Stimulated activated CD4-positive, alpha-beta T cell treated with anti-CD3 and anti-CD28 coated beads, TNF-alpha, amount 100 ng/mL, for 24 hours (primary cell): ENCODE measurements at regions not wholly inside any gene's neighbourhood (a gene's known extent, or its start where the extent isn't known, plus 50 kb on each side); places are given as distances from the start of the nearest gene placed in this dataset.
"Not testable (repeated sequence)": the region's sequence is repeated elsewhere in the genome, so short reads cannot be mapped to it uniquely, and the experiment has no call there.

Experiments
- DNase-seq, 3 experiments: peaks; one replicate each; pipeline ENCODE4 v3.0.0-alpha.2; 2020; ENCODE audit warnings: low read depth in 3 of 3

DNA sequence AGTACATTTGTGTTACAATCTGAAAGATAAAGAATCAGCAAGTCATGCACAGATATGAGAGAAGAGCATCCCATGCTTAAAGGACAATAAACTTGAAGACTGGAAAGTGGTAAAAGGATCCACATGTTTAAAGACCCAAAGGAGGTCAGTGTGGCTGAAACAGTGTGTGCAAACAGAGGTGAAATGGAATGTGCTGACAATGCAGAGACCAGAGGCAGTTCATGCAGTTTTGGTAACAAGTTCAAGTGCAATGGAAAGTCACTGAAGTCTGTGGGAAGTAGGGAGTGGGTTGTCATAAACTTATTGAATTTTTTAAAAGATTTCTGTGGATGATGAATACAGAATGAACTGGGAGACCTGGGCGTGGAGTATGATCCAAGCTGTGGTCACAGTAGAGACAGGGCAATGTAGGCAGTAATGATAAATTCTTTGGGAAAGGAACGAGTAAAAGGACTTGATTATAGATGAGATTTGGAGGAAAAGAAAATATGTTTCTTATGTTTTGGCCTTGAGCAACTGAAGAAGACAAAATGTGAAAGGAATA is 408.0 kb downstream of the HGF start:
- DNase-seq = no peak

- no peak for DNase-seq
These were observed 413.9 kb downstream of the HGF start for GRCh38 chr7:81355911-81356310.

- DNase-seq = no peak
These were observed 420.8 kb downstream of the HGF start for GRCh38 chr7:81349044-81349443.

DNA sequence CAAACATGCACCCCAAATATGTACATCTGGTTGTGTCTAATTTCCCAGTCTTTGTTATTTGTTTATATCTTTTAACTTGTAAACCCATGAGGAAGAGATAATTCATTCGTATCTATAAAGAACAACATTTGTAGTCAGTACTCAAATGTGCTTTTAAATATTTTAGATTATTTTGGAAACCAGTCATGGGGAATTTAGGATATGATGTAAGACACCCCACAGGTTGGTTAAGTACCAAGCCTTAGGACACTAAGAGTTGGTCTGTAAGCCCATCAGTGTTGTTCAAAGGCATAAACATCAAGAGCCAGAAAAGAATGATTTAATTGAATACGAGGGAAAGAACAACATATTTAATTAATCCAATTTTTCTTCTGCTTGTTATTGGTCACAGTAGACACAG is 421.1 kb upstream of the SEMA3C start:
- DNase-seq = no peak

DNA sequence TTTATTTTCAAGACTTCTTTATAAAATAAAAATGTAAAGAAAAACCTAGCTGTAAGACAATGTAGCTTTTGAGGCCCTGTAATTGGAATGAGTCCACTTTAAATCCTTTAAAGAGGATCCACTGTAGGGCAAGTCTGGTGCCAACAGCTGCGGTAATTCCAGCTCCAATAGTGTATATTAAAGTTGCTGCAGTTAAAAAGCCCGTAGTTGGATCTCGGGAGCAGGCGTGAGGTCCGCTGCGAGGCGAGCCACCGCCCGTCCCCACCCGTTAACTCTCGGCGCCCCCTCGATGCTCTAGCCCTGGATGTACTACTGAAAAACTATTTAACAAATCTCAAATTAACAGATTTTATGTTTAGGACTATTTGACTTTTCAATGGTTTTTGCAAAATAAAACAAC is 414.7 kb upstream of the SEMA3C start:
- no peak for DNase-seq

DNA sequence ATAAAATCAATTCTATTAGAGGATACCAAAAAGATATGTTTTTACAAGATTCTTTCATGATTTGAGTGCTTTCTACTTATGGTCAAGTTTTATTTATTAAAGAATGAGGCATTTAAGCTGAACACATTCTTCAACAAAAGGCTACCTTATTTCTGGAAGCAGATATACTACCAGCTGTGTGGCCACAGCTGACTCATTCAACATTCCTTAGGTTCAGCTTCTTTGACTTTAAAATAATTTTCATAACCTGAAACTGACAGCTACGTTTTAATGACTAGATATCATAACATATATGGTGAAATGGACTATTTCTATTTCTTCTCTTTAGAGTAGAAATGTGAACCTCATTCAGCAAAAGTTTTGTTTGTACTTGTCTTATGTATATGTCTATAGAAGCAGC is 414.2 kb upstream of the SEMA3C start:
- no peak for DNase-seq

- DNase-seq = no peak
These were observed 412.5 kb upstream of the SEMA3C start for GRCh38 chr7:81331061-81332018.

GRCh38 chr7:81330108-81330507 is 411.3 kb upstream of the SEMA3C start:
- DNase-seq = no peak

DNA sequence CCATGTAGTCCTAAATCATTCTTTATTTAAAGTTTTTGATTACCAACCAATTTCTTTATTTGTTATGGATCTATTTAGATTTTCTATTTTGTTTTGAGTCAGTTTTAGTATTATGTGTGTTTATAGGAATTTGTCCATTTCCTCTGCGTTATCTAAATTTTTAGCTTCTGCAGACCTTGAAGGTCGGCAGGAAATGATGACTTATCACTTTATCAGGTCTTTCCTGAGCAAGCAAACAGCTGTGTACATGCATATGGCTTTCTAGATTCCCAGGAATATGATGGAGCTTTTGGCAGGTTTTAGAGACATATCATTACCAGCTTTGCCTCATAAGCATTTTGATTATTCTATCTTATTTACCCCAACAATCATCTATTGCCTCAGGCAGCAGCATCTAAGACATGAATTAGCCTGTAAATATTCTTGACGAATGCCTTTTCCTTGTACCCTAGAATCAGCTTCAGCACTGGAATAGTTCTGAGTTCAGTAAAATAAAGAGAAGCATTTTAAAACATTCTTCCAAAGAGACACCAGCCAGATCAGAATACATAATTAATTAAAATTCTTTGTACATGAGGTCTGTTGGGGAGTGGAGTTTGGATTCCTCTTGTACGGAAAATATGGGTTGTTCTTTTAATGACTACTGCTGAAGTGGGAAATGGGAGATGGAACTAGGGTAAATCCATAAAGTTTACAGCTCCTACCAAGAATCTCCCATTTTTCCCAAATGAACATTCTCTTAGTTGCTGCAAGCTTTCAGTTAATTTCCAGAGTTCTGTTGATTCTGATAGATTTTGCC is 408.8 kb upstream of the SEMA3C start:
- DNase-seq = no peak

- no peak for DNase-seq
These were observed 403.1 kb upstream of the SEMA3C start for GRCh38 chr7:81321949-81322348.

DNA sequence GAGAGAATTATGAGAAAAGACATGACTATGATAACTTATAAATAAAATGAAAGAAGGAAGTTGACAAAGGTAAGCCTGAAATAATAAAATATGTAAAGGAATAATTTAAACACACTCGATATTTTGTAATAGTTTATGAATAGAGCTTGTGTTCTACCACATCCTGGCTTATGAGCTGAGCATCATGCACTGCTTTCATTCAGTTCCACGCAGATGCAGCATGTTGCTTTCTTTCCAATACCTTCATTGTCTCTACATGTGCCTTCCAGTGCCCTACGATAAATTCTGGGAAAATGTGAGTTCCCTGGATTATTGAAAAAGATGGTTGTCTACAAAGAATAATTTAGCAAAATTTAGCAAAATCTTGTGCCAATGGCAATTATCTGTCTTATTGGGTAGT is 398.9 kb upstream of the SEMA3C start:
- DNase-seq = no peak

DNA sequence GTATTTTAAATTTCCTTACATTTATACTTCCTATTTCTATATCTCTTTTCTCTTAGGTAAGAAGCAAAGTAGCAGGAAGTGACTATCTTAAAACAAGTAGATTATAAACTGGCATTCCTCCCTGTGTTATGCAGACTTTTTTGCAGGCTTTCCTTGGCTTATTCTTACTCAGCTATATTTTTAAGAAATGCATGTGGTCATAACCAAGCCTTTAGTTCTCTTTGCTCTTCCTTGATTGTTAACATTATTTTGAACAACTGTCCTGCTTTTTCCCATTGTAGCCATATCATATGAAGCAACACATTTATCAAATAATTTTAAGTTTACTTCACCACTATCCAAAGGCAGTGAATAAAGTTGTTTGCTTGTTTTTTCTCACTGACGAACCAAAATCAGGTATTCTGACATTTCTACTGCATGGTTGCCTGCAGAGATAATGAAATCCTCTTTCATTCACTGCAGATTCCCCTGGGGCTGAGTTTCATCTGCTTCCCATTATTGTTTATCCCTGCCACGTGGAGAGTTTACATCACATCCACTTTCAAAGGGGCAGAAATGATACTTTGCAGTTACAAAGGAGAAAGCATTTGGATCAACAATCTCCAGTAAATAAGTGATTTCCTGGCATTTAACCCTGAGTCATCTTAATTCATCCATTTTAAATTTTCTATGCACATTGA is 389.9 kb upstream of the SEMA3C start:
- DNase-seq = no peak

DNA sequence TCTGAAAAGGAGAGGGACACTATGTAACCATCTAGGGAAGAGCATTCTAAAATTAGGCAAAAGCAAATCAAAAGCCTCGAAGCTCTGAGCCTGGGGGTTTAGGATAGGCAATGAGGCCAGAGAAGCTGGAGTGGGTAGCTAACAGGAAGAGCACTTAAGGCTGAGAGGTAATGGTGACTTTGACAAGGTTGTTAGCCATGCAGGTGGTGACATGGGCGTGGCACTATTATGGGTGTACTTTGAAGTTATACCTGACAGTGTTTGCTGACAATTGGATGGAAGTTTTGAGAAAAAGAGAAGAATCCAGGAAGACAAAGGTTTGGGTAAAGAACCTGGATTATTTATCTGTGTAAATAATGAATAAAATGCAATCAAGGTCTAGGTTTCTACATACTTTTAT is 383.0 kb upstream of the SEMA3C start:
- no peak for DNase-seq

- no peak for DNase-seq
These were observed 381.9 kb upstream of the SEMA3C start for GRCh38 chr7:81300753-81301152.

DNA sequence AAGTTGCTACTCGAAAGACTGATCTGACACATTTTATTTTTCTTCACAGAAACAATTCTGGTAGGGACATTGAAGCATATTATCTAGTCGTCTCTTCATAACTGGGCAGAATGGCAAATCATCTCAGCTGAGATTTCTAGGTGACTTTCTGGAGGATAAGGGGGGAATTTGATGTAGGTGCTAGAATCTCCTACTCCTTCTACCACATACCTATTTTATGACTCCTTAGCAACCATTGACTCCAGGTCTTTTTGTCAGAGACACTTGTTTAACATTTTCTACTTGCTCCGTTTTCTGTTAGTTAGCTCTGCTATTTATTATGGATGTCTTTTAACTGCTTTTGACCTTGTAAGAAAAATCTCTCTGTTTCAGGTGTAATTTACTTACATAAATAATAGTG is 380.9 kb upstream of the SEMA3C start:
- DNase-seq = no peak

- DNase-seq = no peak
These were observed 380.3 kb upstream of the SEMA3C start for GRCh38 chr7:81298951-81299666.

GRCh38 chr7:81297317-81297716 is 378.5 kb upstream of the SEMA3C start:
- no peak for DNase-seq

DNA sequence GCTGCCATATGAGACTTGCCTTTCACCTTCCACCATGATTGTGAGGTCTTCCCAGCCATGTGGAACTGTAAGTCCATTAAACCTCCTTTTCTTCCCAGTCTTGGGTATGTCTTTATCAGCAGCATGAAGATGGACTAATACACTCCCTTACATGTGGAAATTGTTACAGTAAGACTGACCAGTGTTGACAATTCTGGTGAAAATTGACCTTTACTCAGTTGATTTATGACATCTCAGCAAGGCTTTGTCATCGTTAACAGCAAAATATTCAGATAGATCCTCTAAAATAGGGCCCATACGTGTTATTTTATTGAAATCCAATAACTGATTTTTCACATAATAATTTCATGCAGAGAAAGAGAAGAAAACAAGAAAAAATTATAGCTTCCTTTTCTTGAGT is 377.9 kb upstream of the SEMA3C start:
- no peak for DNase-seq

DNA sequence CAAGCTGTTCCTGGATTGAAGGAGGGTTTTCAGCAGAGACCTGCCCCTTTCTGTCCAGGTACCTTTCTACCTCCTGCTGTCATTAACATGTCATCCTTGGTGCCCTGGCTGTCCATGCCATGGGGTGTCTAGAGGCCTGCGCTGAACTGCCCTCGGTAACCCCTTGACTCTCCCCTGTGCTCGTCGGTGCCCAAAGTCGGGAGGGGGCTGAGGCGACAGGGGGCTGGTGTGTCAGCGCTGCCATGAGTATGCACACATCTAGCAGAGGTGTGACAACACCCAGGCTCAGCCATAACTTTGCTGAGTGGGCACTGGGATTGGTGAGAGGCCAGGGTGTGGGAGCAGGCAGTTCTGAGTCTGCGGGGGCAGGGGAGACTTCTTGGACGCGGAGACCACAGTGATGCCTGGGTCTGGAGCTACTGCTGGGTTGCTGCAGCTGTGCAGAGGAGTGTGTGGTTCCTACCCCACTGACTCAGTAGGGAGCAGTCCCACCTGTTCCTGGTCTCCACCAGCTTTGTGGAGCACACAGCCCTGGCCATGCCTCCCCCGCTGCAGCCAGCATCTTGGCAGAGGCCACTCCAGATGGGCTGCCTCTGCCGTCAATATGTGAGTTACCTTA is 376.2 kb upstream of the SEMA3C start:
- DNase-seq = no peak

DNA sequence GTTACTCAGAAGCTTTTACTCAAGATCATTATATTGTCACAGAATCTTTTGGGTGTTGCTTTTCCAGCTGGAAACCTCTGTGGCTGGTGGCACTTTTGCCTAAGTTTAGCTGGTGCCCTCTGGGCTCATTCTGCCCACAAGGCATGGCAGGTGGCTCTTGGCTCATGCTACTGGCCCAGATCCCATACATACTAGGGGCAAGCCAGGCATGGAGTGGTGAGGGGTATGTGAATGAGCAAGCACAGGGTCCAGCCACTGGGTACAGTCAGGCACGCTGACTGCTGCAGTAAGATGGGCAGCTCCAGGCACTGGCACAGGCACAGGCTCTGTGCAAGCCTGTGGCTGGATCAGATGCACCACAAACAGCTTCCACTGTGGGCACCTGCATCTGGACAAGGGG is 375.0 kb upstream of the SEMA3C start:
- DNase-seq = no peak

- not testable (repeated sequence) for DNase-seq
These were observed 367.9 kb upstream of the SEMA3C start for GRCh38 chr7:81286754-81287153.
